Vagina (tissue), 2 donors: ENCODE measurements at regions not wholly inside any gene's neighbourhood (a gene's known extent, or its start where the extent isn't known, plus 50 kb on each side); places are given as distances from the start of the nearest gene placed in this dataset.
"Not testable (repeated sequence)": the region's sequence is repeated elsewhere in the genome, so short reads cannot be mapped to it uniquely, and the experiment has no call there.

Experiments used
- CTCF ChIP-seq, 3 experiments: fragments of 450-650 bp in 2 of 3; fragments of 200-600 bp in 1 of 3; sonication (generic) in 1 of 3; IDR thresholded peaks; one replicate each; pipeline ENCODE4 v1.5.1; 2017 to 2019; ENCODE audit warnings: antibody characterized with exemption in 3 of 3, mild to moderate bottlenecking in 2 of 3, moderate library complexity in 2 of 3
- POLR2A ChIP-seq, 2 donors: fragments of 450-650 bp; IDR thresholded peaks; one replicate each; pipeline ENCODE4 v1.6.1; 2017; ENCODE audit warnings: antibody characterized with exemption in 2 of 2, mild to moderate bottlenecking in 2 of 2, moderate library complexity in 2 of 2
- POLR2AphosphoS5 ChIP-seq, 2 donors: sonication (generic); formaldehyde crosslinking; IDR thresholded peaks; one replicate each; pipeline ENCODE4 v1.9.0; 2017; ENCODE audit warnings: antibody characterized with exemption in 2 of 2, mild to moderate bottlenecking in 2 of 2, low read depth in 1 of 2; ENCODE audit not compliant: insufficient read depth in 1 of 2

DNA sequence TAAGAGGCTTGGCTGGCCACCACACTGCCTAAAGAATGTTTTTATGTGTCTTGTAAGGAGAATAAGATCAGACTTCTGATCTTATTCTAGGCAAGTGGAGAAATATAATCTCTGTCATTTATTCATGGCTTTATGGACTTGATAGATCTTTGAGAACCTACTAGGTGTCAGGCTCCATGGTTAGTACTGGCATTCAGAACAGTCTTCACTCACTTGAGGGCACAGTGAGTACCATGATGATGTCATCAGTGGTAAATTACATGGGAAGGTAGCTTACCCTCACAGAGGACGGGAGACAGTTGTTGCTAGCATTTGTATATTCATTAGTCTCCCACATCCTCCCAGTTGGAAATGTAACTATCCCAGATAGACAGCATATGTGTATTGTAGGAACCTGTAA lies 53.5 kb upstream of the NEK3 start:
- TF ChIP-seq POLR2A (IDR thresholded peaks at IDR 0.05); CTCF (IDR thresholded peaks at IDR 0.05); POLR2AphosphoS5 (IDR thresholded peaks at IDR 0.05; ENCODE audit: insufficient read depth in 1 of 2, low read depth in 1 of 2): not testable (repeated sequence)
